ENCODE measurements at regions not wholly inside any gene's neighbourhood (a gene's known extent, or its start where the extent isn't known, plus 50 kb on each side); places are given as distances from the start of the nearest gene placed in this dataset.

DNA sequence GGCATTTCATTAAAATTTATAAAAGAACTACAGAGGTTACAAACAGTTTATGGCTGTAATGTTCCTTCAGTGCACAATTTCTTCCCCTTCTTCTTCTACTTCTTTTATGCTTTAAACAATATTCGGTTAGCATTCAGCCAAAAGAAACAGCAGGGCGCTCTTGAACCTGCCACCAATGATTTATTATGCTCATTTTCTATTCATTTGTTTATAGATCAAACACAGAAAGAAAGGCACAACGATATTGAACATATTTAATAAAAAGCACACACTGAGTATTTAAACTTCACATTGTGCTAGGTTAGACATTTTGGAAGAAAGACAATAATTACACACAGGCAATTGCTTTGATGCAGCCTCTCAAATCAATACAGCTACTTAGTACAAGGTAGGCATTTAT lies 1025.8 kb upstream of the LRRN3 start:
- Histone ChIP-seq H3K9me3 (no peaks in the 10 kb centered on the region), H3K27ac (no peak overlapping the region), H3K27me3 (no peaks in the 10 kb centered on the region), H3K36me3 (replicated peaks in 1 of 2; ENCODE audit: insufficient read depth in 1 of 2, low read depth in 2 of 2) (no peaks in the 10 kb centered on the region), H3K4me1 (no peaks in the 10 kb centered on the region), H3K4me3 (no peak overlapping the region)
- 14% methylated on average over 3 of the region's 3 CpGs for WGBS, 2 donors
- ATAC-seq (no peak), DNase-seq (no peak)
- intact Hi-C loops (cut with DNase I): no loop called here
- TF ChIP-seq, protein P1, sequence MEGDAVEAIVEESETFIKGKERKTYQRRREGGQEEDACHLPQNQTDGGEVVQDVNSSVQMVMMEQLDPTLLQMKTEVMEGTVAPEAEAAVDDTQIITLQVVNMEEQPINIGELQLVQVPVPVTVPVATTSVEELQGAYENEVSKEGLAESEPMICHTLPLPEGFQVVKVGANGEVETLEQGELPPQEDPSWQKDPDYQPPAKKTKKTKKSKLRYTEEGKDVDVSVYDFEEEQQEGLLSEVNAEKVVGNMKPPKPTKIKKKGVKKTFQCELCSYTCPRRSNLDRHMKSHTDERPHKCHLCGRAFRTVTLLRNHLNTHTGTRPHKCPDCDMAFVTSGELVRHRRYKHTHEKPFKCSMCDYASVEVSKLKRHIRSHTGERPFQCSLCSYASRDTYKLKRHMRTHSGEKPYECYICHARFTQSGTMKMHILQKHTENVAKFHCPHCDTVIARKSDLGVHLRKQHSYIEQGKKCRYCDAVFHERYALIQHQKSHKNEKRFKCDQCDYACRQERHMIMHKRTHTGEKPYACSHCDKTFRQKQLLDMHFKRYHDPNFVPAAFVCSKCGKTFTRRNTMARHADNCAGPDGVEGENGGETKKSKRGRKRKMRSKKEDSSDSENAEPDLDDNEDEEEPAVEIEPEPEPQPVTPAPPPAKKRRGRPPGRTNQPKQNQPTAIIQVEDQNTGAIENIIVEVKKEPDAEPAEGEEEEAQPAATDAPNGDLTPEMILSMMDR (IDR thresholded peaks at IDR 0.05): no peak
- no peak for TF ChIP-seq POLR2A (IDR thresholded peaks at IDR 0.05)

DNA sequence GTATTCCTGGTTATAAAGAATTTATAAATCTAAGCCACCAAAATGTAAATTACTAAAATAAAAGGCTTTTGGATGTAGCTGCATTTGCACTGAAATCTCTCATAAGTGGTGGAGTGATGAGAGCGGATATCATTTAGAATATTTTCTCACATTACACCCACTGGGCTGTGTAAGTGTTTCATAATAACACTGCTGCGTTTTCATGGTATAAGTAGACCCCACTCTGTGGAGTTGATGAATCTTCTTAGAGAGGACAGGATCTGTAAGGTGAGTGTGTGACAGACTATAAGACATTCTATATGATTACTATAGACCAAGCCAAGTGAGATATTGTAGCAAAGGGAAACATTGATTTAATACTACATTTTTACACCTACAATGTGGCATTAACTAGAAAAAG lies 1024.1 kb upstream of the LRRN3 start:
- intact Hi-C loops (cut with DNase I): no loop called here
- no peak for DNase-seq

DNA sequence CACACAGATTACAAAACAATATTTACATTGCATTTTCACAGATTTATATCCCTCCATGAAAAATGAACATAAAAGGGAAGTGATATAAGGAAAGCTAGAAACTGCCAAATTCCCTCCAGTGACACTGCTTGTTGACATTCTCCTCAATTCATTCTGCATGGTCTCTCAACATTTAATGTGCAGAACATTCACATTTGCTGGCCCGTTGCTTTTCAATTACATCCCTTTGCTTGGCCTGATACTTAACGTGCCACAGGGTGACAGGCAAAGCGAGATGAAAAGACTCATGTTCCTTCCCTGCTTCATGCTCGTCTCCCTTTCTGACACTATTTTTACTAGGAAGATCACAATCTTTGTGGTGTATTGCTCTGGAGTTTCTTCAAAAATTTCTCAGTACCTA lies 1019.7 kb upstream of the LRRN3 start:
- H3K4me3 ChIP-seq: no peak overlapping the region
- intact Hi-C loops (cut with DNase I): no loop called here
- H3K36me3 ChIP-seq (replicated peaks in 1 of 2; ENCODE audit: insufficient read depth in 1 of 2, low read depth in 2 of 2): no peaks in the 10 kb centered on the region
- no peaks in the 10 kb centered on the region for H3K27me3 ChIP-seq
- H3K9me3 ChIP-seq: no peaks in the 10 kb centered on the region
- 66 to 68% methylated on average over 4 of the region's 4 CpGs for WGBS, 2 donors
- DNase-seq: no peak
- H3K4me1 ChIP-seq: no peaks in the 10 kb centered on the region
- TF ChIP-seq POLR2A (IDR thresholded peaks at IDR 0.05): no peak
- TF ChIP-seq, protein P1 (IDR thresholded peaks at IDR 0.05): no peak
- H3K27ac ChIP-seq: no peak overlapping the region
- ATAC-seq: no peak

More for the DNA sequence above, 1024.1 kb upstream of the LRRN3 start:
- no peaks in the 10 kb centered on the region for H3K27me3 ChIP-seq
- no peak overlapping the region for H3K27ac ChIP-seq
- no peaks in the 10 kb centered on the region for H3K36me3 ChIP-seq (replicated peaks in 1 of 2; ENCODE audit: insufficient read depth in 1 of 2, low read depth in 2 of 2)
- WGBS, 2 donors: 63 to 79% methylated on average over 2 of the region's 2 CpGs
- no peaks in the 10 kb centered on the region for H3K9me3 ChIP-seq
- no peaks in the 10 kb centered on the region for H3K4me1 ChIP-seq
- no peak for TF ChIP-seq POLR2A (IDR thresholded peaks at IDR 0.05)
- TF ChIP-seq, protein P1 (IDR thresholded peaks at IDR 0.05): no peak
- no peak for ATAC-seq
- no peak overlapping the region for H3K4me3 ChIP-seq

- DNase-seq (no peak), ATAC-seq (no peak)
- Histone ChIP-seq H3K27ac (no peak overlapping the region), H3K27me3 (no peaks in the 10 kb centered on the region), H3K4me1 (no peaks in the 10 kb centered on the region), H3K36me3 (replicated peaks in 1 of 2; ENCODE audit: insufficient read depth in 1 of 2, low read depth in 2 of 2) (no peaks in the 10 kb centered on the region), H3K4me3 (no peak overlapping the region), H3K9me3 (no peaks in the 10 kb centered on the region)
- 36 to 50% methylated on average over 1 of the region's 1 CpG for WGBS, 2 donors
- TF ChIP-seq, protein P1 (IDR thresholded peaks at IDR 0.05): no peak
- no peak for TF ChIP-seq POLR2A (IDR thresholded peaks at IDR 0.05)
- intact Hi-C loops (cut with DNase I): no loop called here
Observed at GRCh38 chr7:110075450-110075849, 1015.5 kb upstream of the LRRN3 start.

GRCh38 chr7:110076194-110076593 lies 1014.7 kb upstream of the LRRN3 start:
- Histone ChIP-seq H3K4me1 (no peaks in the 10 kb centered on the region), H3K4me3 (no peak overlapping the region), H3K27me3 (no peaks in the 10 kb centered on the region), H3K9me3 (no peaks in the 10 kb centered on the region), H3K27ac (no peak overlapping the region), H3K36me3 (replicated peaks in 1 of 2; ENCODE audit: insufficient read depth in 1 of 2, low read depth in 2 of 2) (no peaks in the 10 kb centered on the region)
- TF ChIP-seq, protein P1 (IDR thresholded peaks at IDR 0.05): no peak
- no peak for TF ChIP-seq POLR2A (IDR thresholded peaks at IDR 0.05)
- intact Hi-C loops (cut with DNase I): no loop called here
- WGBS, 2 donors: 87% methylated on average over 3 of the region's 3 CpGs
- DNase-seq (no peak), ATAC-seq (no peak)

Data from body of pancreas (tissue), 4 donors.